Chondrocyte (in vitro differentiated cells): ENCODE measurements at regions not wholly inside any gene's neighbourhood (a gene's known extent, or its start where the extent isn't known, plus 50 kb on each side); places are given as distances from the start of the nearest gene placed in this dataset.
"Not testable (repeated sequence)": the region's sequence is repeated elsewhere in the genome, so short reads cannot be mapped to it uniquely, and the experiment has no call there.

Source experiments
- DNase-seq: peaks from one replicate; pipeline ENCODE4 v3.0.0; 2021; ENCODE audit warnings: mixed read lengths, low spot score
- H3K27ac Mint-ChIP-seq: one replicate; pipeline ENCODE4 v1.8.0; 2021; ENCODE audit warnings: mild to moderate bottlenecking, moderate library complexity, mixed read lengths; ENCODE audit not compliant: unreplicated experiment
- H3K27me3 Mint-ChIP-seq: 2 replicates; pipeline ENCODE4 v1.8.0; 2021; ENCODE audit warnings: low read depth, mixed read lengths
- H3K36me3 Mint-ChIP-seq: 2 replicates; pipeline ENCODE4 v1.8.0; 2021; ENCODE audit warnings: low read depth, mixed read lengths
- H3K4me1 Mint-ChIP-seq: 2 replicates; pipeline ENCODE4 v1.8.0; 2021; ENCODE audit warnings: low read depth, mild to moderate bottlenecking, mixed read lengths
- H3K4me3 Mint-ChIP-seq: one replicate; pipeline ENCODE4 v1.8.0; 2021; ENCODE audit warnings: mild to moderate bottlenecking, moderate library complexity, mixed read lengths; ENCODE audit not compliant: unreplicated experiment
- H3K9me3 Mint-ChIP-seq: 2 replicates; pipeline ENCODE4 v1.8.0; 2021; ENCODE audit warnings: low read depth, mixed read lengths
- TF ChIP-seq, protein P1 (sequence below): fragments of 200-600 bp; sonication (generic); IDR thresholded peaks from 2 replicates; pipeline ENCODE4 v1.5.0; 2021; ENCODE audit warnings: antibody characterized with exemption, mild to moderate bottlenecking, moderate library complexity

DNA sequence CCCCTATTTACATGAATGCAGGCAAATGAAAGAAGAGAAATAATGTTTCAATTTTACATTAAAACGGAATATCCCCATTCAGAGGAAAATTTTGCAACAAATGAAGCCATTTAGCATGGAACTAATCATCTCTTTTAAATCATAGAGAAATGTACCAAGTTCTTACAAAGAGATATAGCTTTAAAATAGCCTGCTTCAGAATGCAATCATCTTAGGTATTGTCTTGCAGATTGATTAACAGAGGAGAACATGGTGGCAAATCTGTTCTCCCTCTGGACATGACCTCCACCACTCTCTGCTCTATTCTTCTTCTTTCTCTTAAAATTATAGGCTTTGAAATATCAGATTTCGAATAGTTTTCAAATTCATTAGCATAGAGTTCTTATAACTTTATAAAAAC lies 155.7 kb upstream of the DTNBP1 start:
- DNase-seq = no peak
- Mint-ChIP-seq H3K36me3 (peaks cover 2% of the 10 kb centered on the region), H3K27me3 (peaks cover 5% of the 10 kb centered on the region), H3K4me3 (no peak overlapping the region), H3K27ac (no peak overlapping the region), H3K9me3 (no peaks in the 10 kb centered on the region), H3K4me1 (peaks cover 8% of the 10 kb centered on the region)
- TF ChIP-seq, protein P1, sequence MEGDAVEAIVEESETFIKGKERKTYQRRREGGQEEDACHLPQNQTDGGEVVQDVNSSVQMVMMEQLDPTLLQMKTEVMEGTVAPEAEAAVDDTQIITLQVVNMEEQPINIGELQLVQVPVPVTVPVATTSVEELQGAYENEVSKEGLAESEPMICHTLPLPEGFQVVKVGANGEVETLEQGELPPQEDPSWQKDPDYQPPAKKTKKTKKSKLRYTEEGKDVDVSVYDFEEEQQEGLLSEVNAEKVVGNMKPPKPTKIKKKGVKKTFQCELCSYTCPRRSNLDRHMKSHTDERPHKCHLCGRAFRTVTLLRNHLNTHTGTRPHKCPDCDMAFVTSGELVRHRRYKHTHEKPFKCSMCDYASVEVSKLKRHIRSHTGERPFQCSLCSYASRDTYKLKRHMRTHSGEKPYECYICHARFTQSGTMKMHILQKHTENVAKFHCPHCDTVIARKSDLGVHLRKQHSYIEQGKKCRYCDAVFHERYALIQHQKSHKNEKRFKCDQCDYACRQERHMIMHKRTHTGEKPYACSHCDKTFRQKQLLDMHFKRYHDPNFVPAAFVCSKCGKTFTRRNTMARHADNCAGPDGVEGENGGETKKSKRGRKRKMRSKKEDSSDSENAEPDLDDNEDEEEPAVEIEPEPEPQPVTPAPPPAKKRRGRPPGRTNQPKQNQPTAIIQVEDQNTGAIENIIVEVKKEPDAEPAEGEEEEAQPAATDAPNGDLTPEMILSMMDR = no peak

DNA sequence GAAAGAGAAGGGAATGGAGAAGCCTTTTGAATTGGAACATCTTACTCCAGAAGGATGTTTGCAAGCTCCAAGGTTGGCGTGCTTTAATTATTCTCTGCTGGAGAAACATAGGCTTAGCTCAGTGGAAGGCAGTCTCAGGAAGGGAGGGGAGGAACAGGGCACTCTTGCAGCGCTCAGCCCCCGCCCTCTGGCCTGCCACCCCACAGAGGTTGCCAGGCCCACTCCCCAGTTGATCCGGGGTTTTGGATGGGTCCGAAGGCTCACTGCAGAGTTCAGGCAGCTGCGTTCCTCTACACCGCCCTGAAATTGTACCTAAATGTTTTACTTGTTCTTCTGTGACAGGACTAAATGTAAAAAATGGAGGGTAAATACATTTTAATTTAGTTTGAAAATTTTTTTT lies 155.2 kb upstream of the DTNBP1 start:
- peaks cover 2% of the 10 kb centered on the region for H3K36me3 Mint-ChIP-seq
- TF ChIP-seq, protein P1 = no peak
- no peak for DNase-seq
- no peaks in the 10 kb centered on the region for H3K9me3 Mint-ChIP-seq
- H3K27ac Mint-ChIP-seq = no peak overlapping the region
- H3K27me3 Mint-ChIP-seq = peaks cover 5% of the 10 kb centered on the region
- H3K4me1 Mint-ChIP-seq = peaks cover 8% of the 10 kb centered on the region
- no peak overlapping the region for H3K4me3 Mint-ChIP-seq

DNA sequence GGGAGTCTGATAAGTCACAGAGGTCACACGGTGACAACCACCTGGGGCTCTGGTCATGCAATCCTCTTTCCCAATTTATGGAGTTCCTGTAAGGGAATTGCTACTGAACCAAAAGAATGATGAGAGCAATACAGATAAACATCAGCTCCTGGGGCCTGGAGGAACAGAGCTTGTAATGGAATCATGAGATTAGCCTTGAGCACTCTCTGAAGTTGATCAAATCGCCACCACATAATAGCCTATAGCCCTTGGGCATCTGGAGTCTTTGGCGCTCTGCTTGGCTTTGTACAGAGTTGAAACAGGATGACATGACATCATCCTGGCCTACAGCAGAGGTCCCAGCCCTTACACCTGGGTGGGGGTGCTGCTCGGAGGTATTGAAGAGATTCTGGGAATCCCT lies 154.3 kb upstream of the DTNBP1 start:
- Mint-ChIP-seq H3K27me3 (peaks cover 5% of the 10 kb centered on the region), H3K4me1 (peaks cover 8% of the 10 kb centered on the region), H3K9me3 (no peaks in the 10 kb centered on the region), H3K36me3 (peaks cover 2% of the 10 kb centered on the region), H3K27ac (no peak overlapping the region), H3K4me3 (no peak overlapping the region)
- no peak for DNase-seq
- TF ChIP-seq, protein P1 = no peak

DNA sequence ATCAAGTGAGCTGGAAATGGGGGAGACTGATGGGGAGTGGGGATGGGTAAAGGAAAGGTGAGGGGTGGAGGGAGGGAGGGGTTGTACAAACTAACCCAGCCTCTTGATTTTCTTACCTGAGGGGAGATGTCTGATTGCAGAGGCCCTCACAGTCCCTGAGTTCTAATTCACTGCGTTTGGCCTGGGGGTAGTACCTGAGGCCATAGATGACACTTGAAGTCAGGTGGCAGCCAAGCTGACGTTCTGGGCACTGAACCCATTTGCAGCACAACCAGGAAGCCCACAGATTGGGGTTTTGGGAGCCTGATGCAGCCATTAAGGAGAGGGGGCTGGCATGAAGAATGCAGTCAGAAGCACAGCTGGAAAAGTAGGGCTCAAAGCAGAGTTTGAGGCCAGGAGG lies 153.8 kb upstream of the DTNBP1 start:
- TF ChIP-seq, protein P1 = no peak
- DNase-seq = no peak
- H3K36me3 Mint-ChIP-seq = peaks cover 2% of the 10 kb centered on the region
- peaks cover 5% of the 10 kb centered on the region for H3K27me3 Mint-ChIP-seq
- no peaks in the 10 kb centered on the region for H3K9me3 Mint-ChIP-seq
- peaks cover 8% of the 10 kb centered on the region for H3K4me1 Mint-ChIP-seq
- no peak overlapping the region for H3K4me3 Mint-ChIP-seq
- peak overlapping the region; percentile 32 for H3K27ac Mint-ChIP-seq

DNA sequence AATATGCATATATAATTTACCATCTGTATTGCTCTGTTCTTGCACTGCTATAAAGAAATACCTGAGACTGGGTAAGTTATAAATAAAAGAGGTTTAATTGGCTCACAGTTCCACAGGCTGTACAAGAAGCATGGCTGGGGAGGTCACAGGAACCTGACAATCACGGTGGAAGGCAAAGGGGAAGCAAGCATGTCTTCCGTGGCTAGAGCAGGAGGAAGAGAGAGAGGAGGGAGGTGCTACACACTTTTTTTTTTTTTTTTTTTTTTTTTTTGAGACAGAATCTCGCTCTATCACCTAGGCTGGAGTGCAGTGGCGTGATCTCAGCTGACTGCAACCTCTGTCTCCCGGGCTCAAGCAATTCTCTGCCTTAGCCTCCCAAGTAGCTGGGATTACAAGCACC lies 150.9 kb upstream of the DTNBP1 start:
- not testable (repeated sequence) for H3K36me3 Mint-ChIP-seq, H3K4me3 Mint-ChIP-seq, H3K27ac Mint-ChIP-seq, H3K9me3 Mint-ChIP-seq, H3K4me1 Mint-ChIP-seq, DNase-seq, H3K27me3 Mint-ChIP-seq

DNA sequence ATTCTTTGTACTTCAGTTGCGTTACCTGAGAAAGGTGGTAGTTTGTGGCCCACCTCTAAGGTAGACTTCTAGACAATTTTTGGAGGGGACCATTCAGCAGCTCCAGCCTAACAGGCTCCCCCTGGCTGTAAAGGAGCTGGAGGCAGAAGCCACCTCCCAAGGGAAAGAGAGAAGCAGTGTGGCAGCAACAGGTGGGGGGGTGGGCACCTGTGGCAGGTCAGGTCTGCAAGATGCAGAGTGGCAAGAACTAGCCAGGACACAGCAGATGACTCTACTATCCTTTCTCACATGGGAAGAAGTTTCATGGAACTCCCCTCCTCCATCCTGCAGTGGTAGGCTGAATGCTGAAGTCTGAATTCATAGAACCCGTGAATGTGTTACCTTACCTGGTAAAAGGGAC lies 148.3 kb upstream of the DTNBP1 start:
- no peak overlapping the region for H3K27ac Mint-ChIP-seq
- H3K9me3 Mint-ChIP-seq = no peaks in the 10 kb centered on the region
- no peak overlapping the region for H3K4me3 Mint-ChIP-seq
- no peaks in the 10 kb centered on the region for H3K27me3 Mint-ChIP-seq
- DNase-seq = no peak
- TF ChIP-seq, protein P1 = no peak
- peaks cover 8% of the 10 kb centered on the region for H3K4me1 Mint-ChIP-seq
- H3K36me3 Mint-ChIP-seq = no peaks in the 10 kb centered on the region
